GM12878 (cell line): ENCODE measurements at regions not wholly inside any gene's neighbourhood (a gene's known extent, or its start where the extent isn't known, plus 50 kb on each side); places are given as distances from the start of the nearest gene placed in this dataset.

Source experiments
- ATAC-seq: fragments of 200-7000 bp; cut with Tn5 transposase; 3 replicates; pipeline ENCODE4 v1.9.1; 2020; ENCODE audit warnings: mild to moderate bottlenecking, moderate library complexity
- BruUV-seq: library from RNA; stranded (reverse); fragments of 400-500 nt; replicated peaks from 2 replicates; lab custom pipeline; 2021; lab: Mats Ljungman, UMichigan
- CTCF ChIA-PET: fragments of 300-600 bp; sonication (Branson Sonifier 250); formaldehyde crosslinking; extraction: SDS; loops from one replicate; lab custom pipeline; 2021; ENCODE audit warnings: inconsistent platforms; lab: Yijun Ruan, JAX
- POLR2A ChIA-PET: fragments of 350-600 bp; formaldehyde crosslinking; extraction: SDS; loops from one replicate; lab custom pipeline; 2021; ENCODE audit warnings: inconsistent platforms; lab: Charles Lee
- RAD21 ChIA-PET: fragments of 300-600 bp; sonication (Branson Sonifier 250); formaldehyde crosslinking; loops from one replicate; lab custom pipeline; 2023; ENCODE audit warnings: antibody characterized with exemption; ENCODE audit not compliant: unreplicated experiment; lab: Charles Lee
- SMC1A ChIA-PET: fragments of 300-600 bp; sonication (Branson Sonifier 250); formaldehyde crosslinking; loops from one replicate; lab custom pipeline; 2023; ENCODE audit not compliant: unreplicated experiment, uncharacterized antibody; lab: Charles Lee
- DNase-seq: peaks from one replicate; pipeline ENCODE4 v3.0.0-alpha.2; 2011; ENCODE audit warnings: low read depth, low spot score
- FAIRE-seq: peaks from 3 replicates; lab custom pipeline; 2011; peaks lifted over from hg19 to GRCh38; lab: Jason Lieb, UNC
- H2AFZ ChIP-seq: 2 replicates; pipeline ENCODE4 v1.6.0; 2011; ENCODE audit warnings: low read depth, low read length, control low read depth; ENCODE audit not compliant: control insufficient read depth
- H3K27ac ChIP-seq: 2 replicates; pipeline ENCODE4 v1.5.1; 2011; ENCODE audit warnings: control low read depth; ENCODE audit not compliant: control insufficient read depth, insufficient read depth
- H3K27me3 ChIP-seq, 2 experiments: replicated peaks in 1 of 2; 2 replicates each; pipeline versions ENCODE4 v1.6.0 to v1.6.1; 2011; ENCODE audit warnings: low read length in 1 of 2; ENCODE audit not compliant: control insufficient read depth in 2 of 2, insufficient read depth in 2 of 2
- H3K36me3 ChIP-seq, 2 experiments: 2 replicates each; pipeline ENCODE4 v1.5.1; 2011; ENCODE audit warnings: low read length in 1 of 2; ENCODE audit not compliant: control insufficient read depth in 2 of 2, insufficient read depth in 2 of 2
- H3K4me1 ChIP-seq: 2 replicates; pipeline ENCODE4 v1.6.1; 2011; ENCODE audit warnings: mild to moderate bottlenecking, low read length, moderate library complexity, mixed read lengths; ENCODE audit not compliant: control insufficient read depth, insufficient read depth
- H3K4me2 ChIP-seq: 2 replicates; pipeline ENCODE4 v1.6.0; 2011; ENCODE audit warnings: control low read depth; ENCODE audit not compliant: control insufficient read depth, insufficient read depth
- H3K4me3 ChIP-seq: fragments of 200-600 bp; sonication (generic); 2 replicates; pipeline ENCODE4 v1.5.1; 2016
- H3K79me2 ChIP-seq: 2 replicates; pipeline ENCODE4 v1.6.0; 2011; ENCODE audit warnings: low read length; ENCODE audit not compliant: control insufficient read depth, insufficient read depth
- H3K9ac ChIP-seq: 2 replicates; pipeline ENCODE4 v1.8.0; 2011; ENCODE audit warnings: low read length, control low read depth, mixed read lengths; ENCODE audit not compliant: control insufficient read depth, insufficient read depth
- H3K9me3 ChIP-seq: replicated peaks from 3 replicates; pipeline ENCODE4 v1.5.1; 2011; ENCODE audit warnings: mild to moderate bottlenecking, low read length; ENCODE audit not compliant: control insufficient read depth, insufficient read depth
- H4K20me1 ChIP-seq: 2 replicates; pipeline ENCODE4 v1.6.0; 2011; ENCODE audit not compliant: control insufficient read depth, insufficient read depth
- ELK1 ChIP-seq: IDR thresholded peaks from 2 replicates; pipeline ENCODE4 v1.6.1; 2012; ENCODE audit warnings: low read depth, low read length, improper control_type of control experiment
- HDAC2 ChIP-seq: fragments of 200-600 bp; sonication (generic); IDR thresholded peaks from 2 replicates; pipeline ENCODE4 v1.6.1; 2017
- KDM1A ChIP-seq: fragments of 200-600 bp; sonication (generic); IDR thresholded peaks from 2 replicates; pipeline ENCODE4 v1.6.1; 2016; ENCODE audit warnings: borderline replicate concordance
- KLF5 ChIP-seq: fragments of 450-650 bp; IDR thresholded peaks from 2 replicates; pipeline ENCODE4 v1.6.1; 2014; ENCODE audit warnings: mild to moderate bottlenecking; ENCODE audit not compliant: partially characterized antibody
- MAX ChIP-seq: IDR thresholded peaks from 2 replicates; pipeline ENCODE4 v1.6.1; 2012; ENCODE audit warnings: low read depth, low read length, improper control_type of control experiment
- MTA2 ChIP-seq: fragments of 450-650 bp; IDR thresholded peaks from 2 replicates; pipeline ENCODE4 v1.6.1; 2016; ENCODE audit warnings: low read depth, mild to moderate bottlenecking, moderate library complexity
- MYC ChIP-seq: IDR thresholded peaks from 2 replicates; pipeline ENCODE4 v1.6.1; 2011; ENCODE audit warnings: mild to moderate bottlenecking, low read length, moderate library complexity, inconsistent platforms; ENCODE audit not compliant: insufficient read depth, insufficient replicate concordance, insufficient read length, severe bottlenecking
- NFIC ChIP-seq: IDR thresholded peaks from 2 replicates; pipeline ENCODE4 v1.6.1; 2012; ENCODE audit warnings: low read depth, mild to moderate bottlenecking, inconsistent platforms, low read length, moderate library complexity
- NKRF ChIP-seq: fragments of 450-650 bp; conservative IDR thresholded peaks from 2 replicates; pipeline ENCODE4 v1.6.1; 2017; ENCODE audit warnings: mild to moderate bottlenecking, moderate library complexity
- NRF1 ChIP-seq: conservative IDR thresholded peaks from 2 replicates; pipeline ENCODE4 v1.6.1; 2011; ENCODE audit warnings: mild to moderate bottlenecking, low read depth, low read length, improper control_type of control experiment
- PAX5 ChIP-seq: IDR thresholded peaks from 2 replicates; pipeline ENCODE4 v1.6.1; 2011; ENCODE audit warnings: low read depth, low read length, borderline replicate concordance
- PML ChIP-seq: IDR thresholded peaks from 2 replicates; pipeline ENCODE4 v1.6.1; 2012; ENCODE audit warnings: low read length, inconsistent platforms
- POLR2A ChIP-seq: IDR thresholded peaks from 2 replicates; pipeline ENCODE4 v1.6.1; 2011; ENCODE audit warnings: low read depth, mild to moderate bottlenecking, low read length
- RAD51 ChIP-seq: fragments of 450-650 bp; IDR thresholded peaks from 2 replicates; pipeline ENCODE4 v1.6.1; 2016; ENCODE audit warnings: moderate library complexity, mild to moderate bottlenecking, inconsistent platforms
- SIN3A ChIP-seq: IDR thresholded peaks from 2 replicates; pipeline ENCODE4 v1.6.1; 2012; ENCODE audit warnings: low read depth, low read length, improper control_type of control experiment
- SREBF2 ChIP-seq: IDR thresholded peaks from 2 replicates; pipeline ENCODE4 v1.6.1; 2012; ENCODE audit warnings: mild to moderate bottlenecking, low read length
- SRF ChIP-seq, 2 experiments: IDR thresholded peaks; 2 replicates each; pipeline ENCODE4 v1.6.1; 2011; ENCODE audit warnings: low read depth in 2 of 2, low read length in 2 of 2, mild to moderate bottlenecking in 1 of 2, moderate library complexity in 1 of 2
- SUZ12 ChIP-seq: fragments of 200-600 bp; sonication (generic); IDR thresholded peaks from one replicate; pipeline ENCODE4 v1.6.1; 2018; ENCODE audit warnings: antibody characterized with exemption, mild to moderate bottlenecking; ENCODE audit not compliant: unreplicated experiment
- ZNF622 ChIP-seq: fragments of 450-650 bp; IDR thresholded peaks from 2 replicates; pipeline ENCODE4 v1.6.1; 2017; ENCODE audit warnings: mild to moderate bottlenecking, inconsistent platforms
- WGBS: methylation state at CpG from one replicate; pipeline ENCODE4 v1.1.6; 2016; ENCODE audit warnings: low lambda C conversion rate; ENCODE audit not compliant: insufficient replicate concordance, insufficient coverage; ENCODE audit errors: missing lambda C conversion rate; 5-methylcytosine and 5-hydroxymethylcytosine counted together
- in situ Hi-C: fragments of 300-500 bp; cut with MboI; formaldehyde crosslinking; loops from 9 replicates; pipeline ENCODE4 v1.14.3; 2018; ENCODE audit warnings: mixed read lengths
- intact Hi-C: fragments of 100-400 bp; cut with micrococcal nuclease; formaldehyde crosslinking; loops from one replicate; pipeline ENCODE4 v1.14.2; 2022; ENCODE audit not compliant: unreplicated experiment

- DNase-seq, result no peak
- FAIRE-seq, result no peak
Observed at GRCh38 chr2:129905664-129906081, 73.8 kb upstream of the RAB6C start.

More at GRCh38 chr2:129905664-129906081, 73.8 kb upstream of the RAB6C start:
- no peak overlapping the region for H2AFZ ChIP-seq
- H3K4me1 ChIP-seq, result no peaks in the 10 kb centered on the region
- H3K9ac ChIP-seq, result no peak overlapping the region
- H3K27me3 ChIP-seq, result no peaks in the 10 kb centered on the region; a peak in 1 of 4 replicates
- intact Hi-C loops (no loop called here), in situ Hi-C loops (no loop called here)
- ChIA-PET SMC1A (no interaction called here), CTCF (no interaction called here), POLR2A (no interaction called here), RAD21 (no interaction called here)
- no peaks in the 10 kb centered on the region for H3K79me2 ChIP-seq
- H3K9me3 ChIP-seq, result no peaks in the 10 kb centered on the region
- no peaks in the 10 kb centered on the region for H4K20me1 ChIP-seq
- WGBS, result 46% methylated on average over 2 of the region's 2 CpGs
- no peak for ATAC-seq
- no peak overlapping the region for H3K4me3 ChIP-seq
- no TSS peak for BruUV-seq
- H3K36me3 ChIP-seq, result no peaks in the 10 kb centered on the region
- TF ChIP-seq NRF1 (no peak), PAX5 (no peak), SRF (IDR thresholded peaks at IDR 0.05; ENCODE audit: low read depth in 2 of 2, low read length in 2 of 2) (no peak), SIN3A (no peak), MAX (no peak), KLF5 (no peak), SREBF2 (no peak), RAD51 (no peak), NKRF (no peak), NFIC (no peak), HDAC2 (no peak), MTA2 (no peak), MYC (no peak), ZNF622 (no peak), SUZ12 (no peak), ELK1 (no peak), KDM1A (no peak), PML (no peak), POLR2A (no peak)
- no peak overlapping the region for H3K4me2 ChIP-seq
- no peak overlapping the region for H3K27ac ChIP-seq
